Transverse colon (tissue), 4 donors: ENCODE measurements at regions not wholly inside any gene's neighbourhood (a gene's known extent, or its start where the extent isn't known, plus 50 kb on each side); places are given as distances from the start of the nearest gene placed in this dataset.

Source experiments
- EP300 ChIP-seq: sonication (generic); formaldehyde crosslinking; IDR thresholded peaks from one replicate; pipeline ENCODE4 v1.6.1; 2017; ENCODE audit warnings: antibody characterized with exemption, low read depth
- POLR2A ChIP-seq: fragments of 450-650 bp; IDR thresholded peaks from one replicate; pipeline ENCODE4 v1.6.1; 2016; ENCODE audit warnings: antibody characterized with exemption, mild to moderate bottlenecking, moderate library complexity
- POLR2AphosphoS5 ChIP-seq, 3 donors: sonication (generic); formaldehyde crosslinking; IDR thresholded peaks; one replicate each; pipeline ENCODE4 v1.6.1; 2016; ENCODE audit warnings: antibody characterized with exemption in 3 of 3
- TF ChIP-seq, protein P1 (sequence below), 5 experiments: fragments of 200-600 bp in 3 of 5; fragments of 450-650 bp in 2 of 5; sonication (generic) in 3 of 5; IDR thresholded peaks; 1 replicate in 2 of 5; 2 replicates in 3 of 5; pipeline ENCODE4 v1.5.1; 2016 to 2017; ENCODE audit warnings: antibody characterized with exemption in 5 of 5, inconsistent platforms in 3 of 5, mild to moderate bottlenecking in 2 of 5, moderate library complexity in 1 of 5

DNA sequence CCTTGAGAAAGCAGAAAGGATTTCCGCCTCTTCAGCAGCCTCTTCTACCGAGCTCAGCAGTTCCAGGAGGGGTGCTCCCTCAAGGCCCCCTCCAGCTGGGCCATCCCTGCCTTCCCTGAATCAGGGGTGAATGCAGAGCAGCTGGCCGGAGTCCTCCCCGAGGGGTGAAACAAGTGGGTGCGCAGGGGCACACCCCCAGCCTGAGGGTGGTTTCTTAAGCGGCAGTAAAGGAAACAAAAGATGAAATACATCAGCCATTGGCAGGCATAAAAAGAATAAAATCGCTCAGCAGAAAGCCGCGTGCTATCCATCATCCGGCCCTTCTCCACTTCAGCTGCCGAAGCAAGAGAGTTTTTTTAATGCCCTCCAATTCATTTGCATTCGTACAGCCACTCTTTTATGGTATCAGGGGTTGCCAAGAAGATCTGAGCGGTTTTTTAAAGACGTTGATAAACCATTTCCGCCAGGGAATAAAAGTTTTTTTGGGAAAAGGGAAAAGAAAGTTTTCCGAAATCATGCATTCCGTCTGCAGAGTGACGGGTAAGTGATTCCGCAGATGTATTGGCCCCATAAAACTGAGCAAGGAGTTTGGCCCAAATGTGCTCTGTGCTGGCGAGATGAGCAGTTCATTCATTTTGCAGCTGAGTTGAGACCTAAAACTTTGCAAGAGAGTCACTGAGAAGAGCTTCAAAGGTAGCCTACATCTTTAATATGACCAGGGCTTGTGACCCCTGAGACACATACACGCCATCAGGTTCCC, 73.7 kb upstream of the ZC3H12A start:
- TF ChIP-seq, protein P1, sequence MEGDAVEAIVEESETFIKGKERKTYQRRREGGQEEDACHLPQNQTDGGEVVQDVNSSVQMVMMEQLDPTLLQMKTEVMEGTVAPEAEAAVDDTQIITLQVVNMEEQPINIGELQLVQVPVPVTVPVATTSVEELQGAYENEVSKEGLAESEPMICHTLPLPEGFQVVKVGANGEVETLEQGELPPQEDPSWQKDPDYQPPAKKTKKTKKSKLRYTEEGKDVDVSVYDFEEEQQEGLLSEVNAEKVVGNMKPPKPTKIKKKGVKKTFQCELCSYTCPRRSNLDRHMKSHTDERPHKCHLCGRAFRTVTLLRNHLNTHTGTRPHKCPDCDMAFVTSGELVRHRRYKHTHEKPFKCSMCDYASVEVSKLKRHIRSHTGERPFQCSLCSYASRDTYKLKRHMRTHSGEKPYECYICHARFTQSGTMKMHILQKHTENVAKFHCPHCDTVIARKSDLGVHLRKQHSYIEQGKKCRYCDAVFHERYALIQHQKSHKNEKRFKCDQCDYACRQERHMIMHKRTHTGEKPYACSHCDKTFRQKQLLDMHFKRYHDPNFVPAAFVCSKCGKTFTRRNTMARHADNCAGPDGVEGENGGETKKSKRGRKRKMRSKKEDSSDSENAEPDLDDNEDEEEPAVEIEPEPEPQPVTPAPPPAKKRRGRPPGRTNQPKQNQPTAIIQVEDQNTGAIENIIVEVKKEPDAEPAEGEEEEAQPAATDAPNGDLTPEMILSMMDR (IDR thresholded peaks at IDR 0.05), result no peak
- TF ChIP-seq EP300 (no peak), POLR2A (no peak), POLR2AphosphoS5 (IDR thresholded peaks at IDR 0.05) (no peak)
